Left ventricle myocardium superior (tissue), 1 donor: ENCODE measurements at regions not wholly inside any gene's neighbourhood (a gene's known extent, or its start where the extent isn't known, plus 50 kb on each side); places are given as distances from the start of the nearest gene placed in this dataset.
"Not testable (repeated sequence)": the region's sequence is repeated elsewhere in the genome, so short reads cannot be mapped to it uniquely, and the experiment has no call there.

Experiments
- ATAC-seq: fragments of 200-7000 bp; cut with Tn5 transposase; one replicate; pipeline ENCODE4 v1.9.1; 2020; ENCODE audit warnings: mild to moderate bottlenecking, moderate library complexity
- DNase-seq: peaks from one replicate; pipeline ENCODE4 v3.0.0-alpha.2; 2020
- intact Hi-C: fragments of 100-400 bp; cut with micrococcal nuclease; formaldehyde crosslinking; loops from one replicate; pipeline ENCODE4 v1.11.0; 2022
- donor health status: DM: no; HTN: yes; CAD: no; lungs with severe emphysema.

DNA sequence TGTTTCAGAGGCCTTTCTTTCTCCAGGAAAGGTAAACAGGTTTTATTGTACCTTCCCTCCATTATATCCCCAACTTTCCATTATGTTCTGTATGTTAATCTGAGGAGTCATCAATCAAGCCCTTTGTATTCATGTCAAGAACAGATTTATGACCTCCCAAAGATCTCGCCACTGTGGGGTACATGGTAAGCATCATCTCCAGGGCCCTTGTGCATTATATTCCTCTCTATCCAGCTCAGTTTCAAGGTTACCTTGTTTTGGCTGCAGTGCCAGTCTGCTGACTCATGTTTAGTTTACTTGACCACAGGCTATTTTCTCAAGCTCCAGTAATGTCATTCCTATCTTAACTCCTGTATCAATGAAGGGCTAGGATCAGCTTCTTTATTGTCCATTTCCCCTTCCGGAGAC is 125.1 kb upstream of the FRMPD4 start:
- no peak for ATAC-seq
- intact Hi-C loops: no loop called here
- no peak for DNase-seq

DNA sequence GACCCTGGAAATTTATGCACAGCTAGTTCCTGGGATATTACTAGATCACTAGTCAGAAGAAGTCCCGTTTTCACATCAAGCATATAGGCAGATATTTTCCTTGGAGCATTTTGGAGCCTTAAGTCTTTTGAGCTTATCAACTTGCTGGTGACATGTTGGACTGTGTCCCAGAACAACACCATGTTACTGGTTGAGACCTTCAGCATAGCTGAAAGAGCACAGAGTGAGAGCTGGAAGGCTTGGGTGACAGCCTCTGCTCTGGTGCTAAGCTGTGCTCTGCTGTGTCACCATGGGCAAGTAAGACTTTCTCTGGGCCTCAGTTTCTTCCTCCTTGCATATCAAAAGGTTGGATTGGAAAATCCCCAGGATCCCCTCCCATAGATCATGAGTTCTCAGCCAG is 116.6 kb upstream of the FRMPD4 start:
- ATAC-seq (peak; percentile 75), DNase-seq (no peak)
- intact Hi-C loops: no loop called here

- ATAC-seq (no peak), DNase-seq (no peak)
- intact Hi-C loops: no loop called here
These were observed 111.8 kb upstream of the FRMPD4 start for GRCh38 chrX:12026481-12026880.

DNA sequence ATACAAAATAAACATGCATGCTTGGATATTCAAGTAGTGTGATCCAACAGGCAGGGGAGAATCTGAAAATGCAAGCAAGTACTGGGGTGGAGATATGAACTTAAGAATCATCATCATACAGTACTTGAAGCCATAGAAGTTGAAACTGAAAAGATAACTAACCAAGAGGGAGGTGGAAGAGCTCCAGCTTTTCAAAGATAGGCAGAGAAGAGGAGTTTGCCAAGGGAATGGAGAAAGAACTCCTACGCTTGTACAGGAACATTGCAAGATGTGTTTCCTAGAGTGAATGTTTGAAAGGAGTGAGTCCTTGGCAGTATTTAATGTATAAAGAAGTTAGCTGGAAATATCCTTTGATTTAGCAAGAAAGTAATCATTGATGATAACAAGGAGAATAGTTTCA is 106.2 kb upstream of the FRMPD4 start:
- intact Hi-C loops: no loop called here
- ATAC-seq: no peak
- DNase-seq: no peak

DNA sequence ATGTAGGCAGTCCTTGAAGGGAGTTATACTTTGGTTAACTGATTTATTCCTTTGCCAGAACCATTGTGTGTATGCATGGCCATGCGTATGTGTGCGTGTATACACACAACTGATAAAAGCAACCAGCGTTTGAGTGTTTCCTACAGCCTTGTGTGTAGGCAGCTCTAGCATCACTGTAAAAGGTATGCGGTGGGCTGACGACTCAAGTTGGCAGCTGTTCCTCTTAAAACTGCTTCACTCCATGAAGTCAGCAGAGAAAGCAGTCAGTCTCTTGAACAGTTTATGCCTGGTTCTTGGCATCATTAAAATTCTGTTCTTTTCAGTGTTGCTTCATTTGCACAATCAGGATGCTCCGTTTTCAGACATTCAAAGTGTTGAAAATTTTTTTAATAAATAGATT is 103.5 kb upstream of the FRMPD4 start:
- intact Hi-C loops: no loop called here
- DNase-seq (no peak), ATAC-seq (no peak)

GRCh38 chrX:12042615-12043014 is 95.7 kb upstream of the FRMPD4 start:
- DNase-seq (no peak), ATAC-seq (no peak)
- intact Hi-C loops: no loop called here

DNA sequence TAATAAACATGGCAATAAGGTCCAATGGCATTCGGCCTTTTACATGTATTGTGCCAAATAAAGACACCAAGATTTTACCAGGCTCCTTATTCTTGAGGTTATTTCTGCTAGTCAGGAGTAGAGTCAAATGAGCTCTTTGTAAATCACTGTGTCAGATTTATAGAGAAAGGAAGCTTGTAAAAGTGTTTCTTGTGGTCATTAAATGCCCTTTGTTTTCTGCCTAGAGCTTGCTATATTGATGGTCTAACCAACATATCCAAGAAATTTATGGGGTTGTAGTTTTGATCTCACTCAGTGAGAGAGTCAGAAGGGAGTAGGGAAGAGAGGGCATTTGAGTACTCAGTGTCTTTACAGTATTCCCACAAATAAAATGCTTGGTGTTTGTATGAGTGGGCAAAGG is 86.2 kb upstream of the FRMPD4 start:
- no peak for ATAC-seq
- intact Hi-C loops: no loop called here

GRCh38 chrX:12058087-12058486 is 80.2 kb upstream of the FRMPD4 start:
- no peak for ATAC-seq
- intact Hi-C loops: no loop called here
- DNase-seq: no peak

More for the DNA sequence above, 86.2 kb upstream of the FRMPD4 start:
- no peak for DNase-seq

DNA sequence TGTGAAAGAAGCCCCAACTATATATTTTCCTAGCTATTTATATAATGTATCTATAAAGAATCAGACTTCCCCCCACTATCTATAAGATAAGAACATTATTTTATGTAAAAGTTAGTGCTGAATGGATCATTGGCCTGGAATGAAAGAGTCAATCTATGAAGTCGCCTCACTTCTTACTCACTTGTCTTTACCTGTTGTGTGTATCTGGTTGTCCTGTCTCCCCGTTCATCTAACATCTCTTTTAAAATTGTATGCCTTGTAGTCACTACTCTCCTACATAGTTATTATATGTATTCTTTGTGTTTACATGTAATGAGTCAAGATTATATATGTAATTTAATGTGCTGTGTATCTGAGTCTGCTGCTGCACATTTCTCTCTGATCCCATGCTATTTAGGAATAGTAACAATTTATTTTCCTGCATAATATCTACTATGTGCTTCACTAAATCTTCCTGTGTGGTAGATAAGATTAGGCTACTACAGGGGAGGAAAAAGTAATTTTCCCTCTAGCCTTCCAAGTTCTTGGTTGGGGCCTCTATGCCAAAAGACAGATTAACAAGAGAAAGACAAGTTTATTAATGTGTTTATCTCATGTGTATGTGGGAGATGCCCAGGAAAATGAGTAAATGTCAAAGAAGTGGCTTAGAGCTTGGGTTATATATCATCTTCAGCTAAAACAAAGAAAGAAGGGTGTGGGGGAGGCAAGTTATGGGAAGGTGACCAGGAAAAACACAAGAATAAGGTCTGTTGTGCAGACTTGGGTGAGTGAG is 77.6 kb upstream of the FRMPD4 start:
- ATAC-seq: no peak

DNA sequence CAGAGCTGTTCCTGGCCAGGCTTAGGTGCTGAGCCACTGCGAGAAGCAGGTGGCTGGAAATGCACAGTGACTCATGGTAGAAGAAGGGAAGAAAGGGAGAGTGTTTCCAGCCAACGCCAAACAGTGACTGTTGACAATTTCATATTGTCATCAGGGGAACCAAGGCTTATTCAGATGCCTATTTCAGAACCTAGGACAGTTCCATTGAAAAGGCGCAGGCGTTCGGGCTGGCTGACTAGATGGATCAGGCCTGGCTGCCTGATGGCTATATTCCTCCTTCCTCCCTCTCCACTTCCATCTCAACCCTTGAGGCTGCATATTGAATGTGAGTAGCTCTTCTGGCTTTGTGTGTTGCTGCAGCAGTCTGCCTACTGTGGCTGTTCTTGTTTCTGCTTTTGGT is 73.0 kb upstream of the FRMPD4 start:
- ATAC-seq: no peak
- intact Hi-C loops: no loop called here
- no peak for DNase-seq

More for the DNA sequence above, 77.6 kb upstream of the FRMPD4 start:
- intact Hi-C loops: no loop called here
- DNase-seq: no peak

DNA sequence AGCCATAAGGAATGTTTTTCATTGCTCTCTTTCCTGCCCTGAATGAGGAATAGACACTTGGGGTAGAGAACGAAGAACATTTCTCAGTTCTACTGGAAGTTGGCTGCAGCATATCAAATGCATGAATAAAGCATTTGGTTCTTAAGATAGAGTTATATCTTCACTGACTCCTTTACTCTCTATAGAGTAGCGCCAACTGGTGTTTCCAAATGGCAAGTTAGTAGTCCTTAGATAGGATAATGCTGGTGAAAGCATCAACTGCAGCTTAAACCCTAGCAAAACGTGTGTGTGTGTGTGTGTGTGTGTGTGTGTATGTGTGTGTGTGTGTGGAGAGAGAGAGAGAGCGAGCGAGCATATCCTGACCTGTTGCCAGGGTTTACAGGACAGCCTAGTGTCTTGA is 62.2 kb upstream of the FRMPD4 start:
- ATAC-seq: no peak

GRCh38 chrX:12080265-12080664 is 58.0 kb upstream of the FRMPD4 start:
- ATAC-seq: no peak
- intact Hi-C loops: no loop called here
- no peak for DNase-seq

More for the DNA sequence above, 62.2 kb upstream of the FRMPD4 start:
- intact Hi-C loops: no loop called here
- no peak for DNase-seq

DNA sequence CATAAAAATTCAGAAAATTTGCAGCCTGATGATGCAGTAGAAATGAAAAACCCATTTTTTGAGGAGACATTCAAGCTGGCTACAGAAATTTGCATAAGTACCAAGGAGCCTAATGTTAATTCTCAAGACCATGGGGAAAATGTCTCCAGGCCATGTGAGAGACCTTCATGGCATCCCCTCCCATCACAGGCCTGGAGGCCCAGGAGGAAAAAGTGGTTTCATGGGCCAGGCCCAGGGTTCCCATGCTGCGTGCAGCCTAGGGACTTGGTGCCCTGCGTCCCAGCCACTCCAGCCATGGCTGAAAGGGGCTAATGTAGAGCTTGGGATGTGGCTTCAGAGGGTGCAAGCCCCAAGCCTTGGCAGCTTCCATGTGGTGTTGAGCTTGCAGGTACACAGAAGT is 55.3 kb upstream of the FRMPD4 start:
- DNase-seq, intact Hi-C loops, ATAC-seq: not testable (repeated sequence)
